GM12878 (cell line): ENCODE measurements at regions not wholly inside any gene's neighbourhood (a gene's known extent, or its start where the extent isn't known, plus 50 kb on each side); places are given as distances from the start of the nearest gene placed in this dataset.

Source experiments
- ATAC-seq: fragments of 200-7000 bp; cut with Tn5 transposase; 3 replicates; pipeline ENCODE4 v1.9.1; 2020; ENCODE audit warnings: mild to moderate bottlenecking, moderate library complexity
- BruUV-seq: library from RNA; stranded (reverse); fragments of 400-500 nt; replicated peaks from 2 replicates; lab custom pipeline; 2021; lab: Mats Ljungman, UMichigan
- CTCF ChIA-PET: fragments of 300-600 bp; sonication (Branson Sonifier 250); formaldehyde crosslinking; extraction: SDS; loops from one replicate; lab custom pipeline; 2021; ENCODE audit warnings: inconsistent platforms; lab: Yijun Ruan, JAX
- POLR2A ChIA-PET: fragments of 350-600 bp; formaldehyde crosslinking; extraction: SDS; loops from one replicate; lab custom pipeline; 2021; ENCODE audit warnings: inconsistent platforms; lab: Charles Lee
- RAD21 ChIA-PET: fragments of 300-600 bp; sonication (Branson Sonifier 250); formaldehyde crosslinking; loops from one replicate; lab custom pipeline; 2023; ENCODE audit warnings: antibody characterized with exemption; ENCODE audit not compliant: unreplicated experiment; lab: Charles Lee
- SMC1A ChIA-PET: fragments of 300-600 bp; sonication (Branson Sonifier 250); formaldehyde crosslinking; loops from one replicate; lab custom pipeline; 2023; ENCODE audit not compliant: unreplicated experiment, uncharacterized antibody; lab: Charles Lee
- DNase-seq: peaks from one replicate; pipeline ENCODE4 v3.0.0-alpha.2; 2011; ENCODE audit warnings: low read depth, low spot score
- FAIRE-seq: peaks from 3 replicates; lab custom pipeline; 2011; peaks lifted over from hg19 to GRCh38; lab: Jason Lieb, UNC
- H2AFZ ChIP-seq: 2 replicates; pipeline ENCODE4 v1.6.0; 2011; ENCODE audit warnings: low read depth, low read length, control low read depth; ENCODE audit not compliant: control insufficient read depth
- H3K27ac ChIP-seq: 2 replicates; pipeline ENCODE4 v1.5.1; 2011; ENCODE audit warnings: control low read depth; ENCODE audit not compliant: control insufficient read depth, insufficient read depth
- H3K27me3 ChIP-seq, 2 experiments: replicated peaks in 1 of 2; 2 replicates each; pipeline versions ENCODE4 v1.6.0 to v1.6.1; 2011; ENCODE audit warnings: low read length in 1 of 2; ENCODE audit not compliant: control insufficient read depth in 2 of 2, insufficient read depth in 2 of 2
- H3K36me3 ChIP-seq, 2 experiments: 2 replicates each; pipeline ENCODE4 v1.5.1; 2011; ENCODE audit warnings: low read length in 1 of 2; ENCODE audit not compliant: control insufficient read depth in 2 of 2, insufficient read depth in 2 of 2
- H3K4me1 ChIP-seq: 2 replicates; pipeline ENCODE4 v1.6.1; 2011; ENCODE audit warnings: mild to moderate bottlenecking, low read length, moderate library complexity, mixed read lengths; ENCODE audit not compliant: control insufficient read depth, insufficient read depth
- H3K4me2 ChIP-seq: 2 replicates; pipeline ENCODE4 v1.6.0; 2011; ENCODE audit warnings: control low read depth; ENCODE audit not compliant: control insufficient read depth, insufficient read depth
- H3K4me3 ChIP-seq: fragments of 200-600 bp; sonication (generic); 2 replicates; pipeline ENCODE4 v1.5.1; 2016
- H3K79me2 ChIP-seq: 2 replicates; pipeline ENCODE4 v1.6.0; 2011; ENCODE audit warnings: low read length; ENCODE audit not compliant: control insufficient read depth, insufficient read depth
- H3K9ac ChIP-seq: 2 replicates; pipeline ENCODE4 v1.8.0; 2011; ENCODE audit warnings: low read length, control low read depth, mixed read lengths; ENCODE audit not compliant: control insufficient read depth, insufficient read depth
- H3K9me3 ChIP-seq: replicated peaks from 3 replicates; pipeline ENCODE4 v1.5.1; 2011; ENCODE audit warnings: mild to moderate bottlenecking, low read length; ENCODE audit not compliant: control insufficient read depth, insufficient read depth
- H4K20me1 ChIP-seq: 2 replicates; pipeline ENCODE4 v1.6.0; 2011; ENCODE audit not compliant: control insufficient read depth, insufficient read depth
- HDAC2 ChIP-seq: fragments of 200-600 bp; sonication (generic); IDR thresholded peaks from 2 replicates; pipeline ENCODE4 v1.6.1; 2017
- IKZF1 ChIP-seq: fragments of 450-650 bp; conservative IDR thresholded peaks from 2 replicates; pipeline ENCODE4 v1.6.1; 2017; ENCODE audit warnings: antibody characterized with exemption, mild to moderate bottlenecking
- IRF4 ChIP-seq: IDR thresholded peaks from 2 replicates; pipeline ENCODE4 v1.6.1; 2011; ENCODE audit warnings: low read depth, low read length
- KDM1A ChIP-seq: fragments of 200-600 bp; sonication (generic); IDR thresholded peaks from 2 replicates; pipeline ENCODE4 v1.6.1; 2016; ENCODE audit warnings: borderline replicate concordance
- MTA3 ChIP-seq: IDR thresholded peaks from 2 replicates; pipeline ENCODE4 v1.6.1; 2012; ENCODE audit warnings: low read length, inconsistent platforms, borderline replicate concordance
- NR2F1 ChIP-seq: fragments of 450-650 bp; conservative IDR thresholded peaks from 2 replicates; pipeline ENCODE4 v1.6.1; 2017; ENCODE audit warnings: mild to moderate bottlenecking
- NRF1 ChIP-seq: conservative IDR thresholded peaks from 2 replicates; pipeline ENCODE4 v1.6.1; 2011; ENCODE audit warnings: mild to moderate bottlenecking, low read depth, low read length, improper control_type of control experiment
- POLR2AphosphoS2 ChIP-seq: IDR thresholded peaks from 2 replicates; pipeline ENCODE4 v1.6.1; 2011; ENCODE audit warnings: low read depth, mild to moderate bottlenecking, low read length, improper control_type of control experiment, moderate library complexity
- RAD51 ChIP-seq: fragments of 450-650 bp; IDR thresholded peaks from 2 replicates; pipeline ENCODE4 v1.6.1; 2016; ENCODE audit warnings: moderate library complexity, mild to moderate bottlenecking, inconsistent platforms
- TCF7 ChIP-seq: IDR thresholded peaks from 2 replicates; pipeline ENCODE4 v1.6.1; 2014; ENCODE audit warnings: antibody characterized with exemption, borderline replicate concordance
- ZNF24 ChIP-seq: fragments of 450-650 bp; IDR thresholded peaks from 2 replicates; pipeline ENCODE4 v1.6.1; 2017; ENCODE audit warnings: antibody characterized with exemption, mild to moderate bottlenecking
- WGBS: methylation state at CpG from one replicate; pipeline ENCODE4 v1.1.6; 2016; ENCODE audit warnings: low lambda C conversion rate; ENCODE audit not compliant: insufficient replicate concordance, insufficient coverage; ENCODE audit errors: missing lambda C conversion rate; 5-methylcytosine and 5-hydroxymethylcytosine counted together
- in situ Hi-C: fragments of 300-500 bp; cut with MboI; formaldehyde crosslinking; loops from 9 replicates; pipeline ENCODE4 v1.14.3; 2018; ENCODE audit warnings: mixed read lengths
- intact Hi-C: fragments of 100-400 bp; cut with micrococcal nuclease; formaldehyde crosslinking; loops from one replicate; pipeline ENCODE4 v1.14.2; 2022; ENCODE audit not compliant: unreplicated experiment
- TF ChIP-seq, protein P1 (sequence below): fragments of 450-650 bp; formaldehyde crosslinking; IDR thresholded peaks from 2 replicates; pipeline ENCODE4 v1.4.0; 2022; ENCODE audit warnings: mild to moderate bottlenecking, moderate library complexity
- TF ChIP-seq, protein P2 (sequence below): fragments of 450-650 bp; IDR thresholded peaks from 2 replicates; pipeline ENCODE4 v1.6.1; 2017; ENCODE audit warnings: mild to moderate bottlenecking, moderate library complexity

DNA sequence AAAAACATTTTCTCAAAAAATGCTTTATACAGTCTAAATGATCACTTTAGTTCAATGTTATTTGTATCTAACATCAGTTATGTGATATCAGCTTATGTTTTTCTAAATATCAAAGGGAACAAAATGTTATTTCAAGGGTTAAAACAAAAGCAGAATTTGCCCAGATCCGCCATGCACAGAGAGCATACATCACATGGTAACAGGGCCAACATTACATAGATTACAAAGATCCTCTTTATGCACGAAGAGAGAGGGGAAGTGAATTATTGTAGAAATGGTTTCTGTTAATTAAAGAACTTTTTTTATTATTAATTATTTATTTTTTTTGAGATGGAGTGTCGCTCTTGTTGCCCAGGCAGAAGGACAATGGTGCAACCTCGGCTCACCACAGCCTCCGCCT lies 100.8 kb upstream of the MME start:
- intact Hi-C loops, result no loop called here
- ATAC-seq (no peak), DNase-seq (no peak), FAIRE-seq (no peak)
- no peak overlapping the region for H3K4me2 ChIP-seq
- H3K9me3 ChIP-seq, result no peaks in the 10 kb centered on the region
- ChIA-PET CTCF (interaction anchor here (1.4 kb wide), 1 partner anchor 10 kb away, joined by 4 read pairs; no protein-coding TSS in a partner anchor), POLR2A (interaction anchor here (0.6 kb wide), 1 partner anchor 1325 kb away, joined by 6 read pairs; no protein-coding TSS in a partner anchor), RAD21 (no interaction called here), SMC1A (no interaction called here)
- no peak for TF ChIP-seq TCF7
- no peak for TF ChIP-seq NR2F1
- no peak for TF ChIP-seq POLR2AphosphoS2
- no TSS peak for BruUV-seq
- no peak overlapping the region for H3K9ac ChIP-seq
- H3K36me3 ChIP-seq, result no peaks in the 10 kb centered on the region
- no peak overlapping the region for H3K4me3 ChIP-seq
- 34% methylated on average over 5 of the region's 5 CpGs for WGBS
- H2AFZ ChIP-seq, result no peak overlapping the region
- in situ Hi-C loops, result no loop called here
- H4K20me1 ChIP-seq, result no peaks in the 10 kb centered on the region
- H3K79me2 ChIP-seq, result no peaks in the 10 kb centered on the region
- no peaks in the 10 kb centered on the region for H3K4me1 ChIP-seq
- H3K27me3 ChIP-seq, result no peaks in the 10 kb centered on the region
- no peak overlapping the region for H3K27ac ChIP-seq

DNA sequence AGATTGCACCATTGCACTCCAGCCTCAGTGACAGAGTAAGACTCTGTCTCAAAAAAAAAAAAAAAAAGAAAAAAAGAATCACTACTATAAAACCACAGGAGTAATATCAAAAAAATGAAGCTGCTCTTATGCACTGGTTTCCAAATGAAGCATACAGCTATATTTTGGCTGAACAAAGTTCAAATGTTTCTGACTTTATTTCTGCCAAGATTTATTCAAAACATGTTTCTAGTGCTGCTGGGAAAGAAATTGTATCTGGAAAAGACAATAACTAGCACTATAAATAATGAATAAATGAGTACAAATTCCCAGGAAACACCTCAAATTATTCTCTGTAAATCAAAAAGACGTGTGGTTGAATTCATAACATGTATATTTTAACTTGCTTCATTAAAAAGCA lies 102.5 kb upstream of the MME start:
- FAIRE-seq, result no peak
- no TSS peak for BruUV-seq
- Histone ChIP-seq H3K4me2 (no peak overlapping the region), H3K9ac (no peak overlapping the region), H3K4me1 (no peaks in the 10 kb centered on the region), H3K36me3 (no peaks in the 10 kb centered on the region), H3K27ac (no peak overlapping the region), H3K79me2 (no peaks in the 10 kb centered on the region), H4K20me1 (no peaks in the 10 kb centered on the region), H2AFZ (no peak overlapping the region), H3K4me3 (no peak overlapping the region), H3K27me3 (no peaks in the 10 kb centered on the region), H3K9me3 (no peaks in the 10 kb centered on the region)
- ChIA-PET POLR2A (no interaction called here), CTCF (no interaction called here), RAD21 (no interaction called here), SMC1A (interaction anchor here (0.7 kb wide), 1 partner anchor 914 kb away, joined by 3 read pairs; no protein-coding TSS in a partner anchor)
- intact Hi-C loops, result no loop called here
- in situ Hi-C loops, result no loop called here
- no peak for ATAC-seq
- 0% methylated on average over 1 of the region's 1 CpG for WGBS
- no peak for DNase-seq
- TF ChIP-seq NRF1 (no peak), IRF4 (no peak), ZNF24 (no peak), RAD51 (no peak), IKZF1 (no peak), HDAC2 (no peak), KDM1A (no peak), MTA3 (no peak)
- TF ChIP-seq, protein P1, sequence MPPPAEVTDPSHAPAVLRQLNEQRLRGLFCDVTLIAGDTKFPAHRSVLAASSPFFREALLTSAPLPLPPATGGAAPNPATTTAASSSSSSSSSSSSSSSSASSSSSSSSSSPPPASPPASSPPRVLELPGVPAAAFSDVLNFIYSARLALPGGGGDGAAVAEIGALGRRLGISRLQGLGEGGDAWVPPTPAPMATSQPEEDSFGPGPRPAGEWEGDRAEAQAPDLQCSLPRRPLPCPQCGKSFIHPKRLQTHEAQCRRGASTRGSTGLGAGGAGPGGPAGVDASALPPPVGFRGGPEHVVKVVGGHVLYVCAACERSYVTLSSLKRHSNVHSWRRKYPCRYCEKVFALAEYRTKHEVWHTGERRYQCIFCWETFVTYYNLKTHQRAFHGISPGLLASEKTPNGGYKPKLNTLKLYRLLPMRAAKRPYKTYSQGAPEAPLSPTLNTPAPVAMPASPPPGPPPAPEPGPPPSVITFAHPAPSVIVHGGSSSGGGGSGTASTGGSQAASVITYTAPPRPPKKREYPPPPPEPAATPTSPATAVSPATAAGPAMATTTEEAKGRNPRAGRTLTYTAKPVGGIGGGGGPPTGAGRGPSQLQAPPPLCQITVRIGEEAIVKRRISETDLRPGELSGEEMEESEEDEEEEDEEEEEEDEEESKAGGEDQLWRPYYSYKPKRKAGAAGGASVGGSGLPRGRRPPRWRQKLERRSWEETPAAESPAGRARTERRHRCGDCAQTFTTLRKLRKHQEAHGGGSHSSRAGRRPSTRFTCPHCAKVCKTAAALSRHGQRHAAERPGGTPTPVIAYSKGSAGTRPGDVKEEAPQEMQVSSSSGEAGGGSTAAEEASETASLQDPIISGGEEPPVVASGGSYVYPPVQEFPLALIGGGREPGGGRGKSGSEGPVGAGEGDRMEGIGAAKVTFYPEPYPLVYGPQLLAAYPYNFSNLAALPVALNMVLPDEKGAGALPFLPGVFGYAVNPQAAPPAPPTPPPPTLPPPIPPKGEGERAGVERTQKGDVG (CRISPR knock-in tag), result no peak
- TF ChIP-seq, protein P2, sequence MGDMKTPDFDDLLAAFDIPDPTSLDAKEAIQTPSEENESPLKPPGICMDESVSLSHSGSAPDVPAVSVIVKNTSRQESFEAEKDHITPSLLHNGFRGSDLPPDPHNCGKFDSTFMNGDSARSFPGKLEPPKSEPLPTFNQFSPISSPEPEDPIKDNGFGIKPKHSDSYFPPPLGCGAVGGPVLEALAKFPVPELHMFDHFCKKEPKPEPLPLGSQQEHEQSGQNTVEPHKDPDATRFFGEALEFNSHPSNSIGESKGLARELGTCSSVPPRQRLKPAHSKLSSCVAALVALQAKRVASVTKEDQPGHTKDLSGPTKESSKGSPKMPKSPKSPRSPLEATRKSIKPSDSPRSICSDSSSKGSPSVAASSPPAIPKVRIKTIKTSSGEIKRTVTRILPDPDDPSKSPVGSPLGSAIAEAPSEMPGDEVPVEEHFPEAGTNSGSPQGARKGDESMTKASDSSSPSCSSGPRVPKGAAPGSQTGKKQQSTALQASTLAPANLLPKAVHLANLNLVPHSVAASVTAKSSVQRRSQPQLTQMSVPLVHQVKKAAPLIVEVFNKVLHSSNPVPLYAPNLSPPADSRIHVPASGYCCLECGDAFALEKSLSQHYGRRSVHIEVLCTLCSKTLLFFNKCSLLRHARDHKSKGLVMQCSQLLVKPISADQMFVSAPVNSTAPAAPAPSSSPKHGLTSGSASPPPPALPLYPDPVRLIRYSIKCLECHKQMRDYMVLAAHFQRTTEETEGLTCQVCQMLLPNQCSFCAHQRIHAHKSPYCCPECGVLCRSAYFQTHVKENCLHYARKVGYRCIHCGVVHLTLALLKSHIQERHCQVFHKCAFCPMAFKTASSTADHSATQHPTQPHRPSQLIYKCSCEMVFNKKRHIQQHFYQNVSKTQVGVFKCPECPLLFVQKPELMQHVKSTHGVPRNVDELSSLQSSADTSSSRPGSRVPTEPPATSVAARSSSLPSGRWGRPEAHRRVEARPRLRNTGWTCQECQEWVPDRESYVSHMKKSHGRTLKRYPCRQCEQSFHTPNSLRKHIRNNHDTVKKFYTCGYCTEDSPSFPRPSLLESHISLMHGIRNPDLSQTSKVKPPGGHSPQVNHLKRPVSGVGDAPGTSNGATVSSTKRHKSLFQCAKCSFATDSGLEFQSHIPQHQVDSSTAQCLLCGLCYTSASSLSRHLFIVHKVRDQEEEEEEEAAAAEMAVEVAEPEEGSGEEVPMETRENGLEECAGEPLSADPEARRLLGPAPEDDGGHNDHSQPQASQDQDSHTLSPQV, result no peak
